Karpas-422 (cell line): ENCODE measurements at regions not wholly inside any gene's neighbourhood (a gene's known extent, or its start where the extent isn't known, plus 50 kb on each side); places are given as distances from the start of the nearest gene placed in this dataset.
"Not testable (repeated sequence)": the region's sequence is repeated elsewhere in the genome, so short reads cannot be mapped to it uniquely, and the experiment has no call there.

Source experiments
- DNase-seq: peaks from one replicate; pipeline ENCODE4 v3.0.0-alpha.2; 2015
- H2AFZ ChIP-seq: fragments of 200-600 bp; sonication (generic); 2 replicates; pipeline ENCODE4 v1.6.1; 2014; ENCODE audit warnings: antibody characterized with exemption, low read length, mixed read lengths
- H3K27ac ChIP-seq: fragments of 200-600 bp; sonication (generic); 2 replicates; pipeline ENCODE4 v1.5.1; 2014; ENCODE audit warnings: mild to moderate bottlenecking, low read length, moderate library complexity
- H3K27me3 ChIP-seq: fragments of 200-600 bp; sonication (generic); 2 replicates; pipeline ENCODE4 v1.6.1; 2014; ENCODE audit warnings: low read length, mixed read lengths
- H3K36me3 ChIP-seq: fragments of 200-600 bp; sonication (generic); 2 replicates; pipeline ENCODE4 v1.6.1; 2014; ENCODE audit warnings: low read length, mixed read lengths; ENCODE audit not compliant: insufficient read depth
- H3K4me1 ChIP-seq: fragments of 200-600 bp; sonication (generic); 2 replicates; pipeline ENCODE4 v1.6.1; 2014; ENCODE audit warnings: mild to moderate bottlenecking, low read length, mixed read lengths
- H3K4me2 ChIP-seq: fragments of 200-600 bp; sonication (generic); 2 replicates; pipeline ENCODE4 v1.6.1; 2014; ENCODE audit warnings: low read length, low read depth, mild to moderate bottlenecking; ENCODE audit not compliant: poor library complexity, severe bottlenecking
- H3K4me3 ChIP-seq: fragments of 200-600 bp; sonication (generic); 2 replicates; pipeline ENCODE4 v1.5.1; 2014; ENCODE audit warnings: mild to moderate bottlenecking, antibody characterized with exemption, low read length, mixed read lengths
- H3K79me2 ChIP-seq: fragments of 200-600 bp; sonication (generic); 2 replicates; pipeline ENCODE4 v1.6.1; 2014; ENCODE audit warnings: mild to moderate bottlenecking, low read length, mixed read lengths
- H3K9ac ChIP-seq: fragments of 200-600 bp; sonication (generic); 2 replicates; pipeline ENCODE4 v1.6.0; 2014; ENCODE audit warnings: low read length
- H3K9me2 ChIP-seq: fragments of 200-600 bp; sonication (generic), shearing (Covaris generic); replicated peaks from 2 replicates; pipeline ENCODE4 v1.6.0; 2014; ENCODE audit warnings: mild to moderate bottlenecking, low read length, moderate library complexity; ENCODE audit not compliant: insufficient read depth
- H3K9me3 ChIP-seq: fragments of 300-700, 200-600 bp; sonication (generic); 2 replicates; pipeline ENCODE4 v1.6.1; 2014; ENCODE audit warnings: low read length, mixed read lengths
- H4K20me1 ChIP-seq: fragments of 200-600 bp; sonication (generic); 2 replicates; pipeline ENCODE4 v1.6.1; 2014; ENCODE audit warnings: mild to moderate bottlenecking, antibody characterized with exemption, low read length, low read depth; ENCODE audit not compliant: insufficient read depth

DNA sequence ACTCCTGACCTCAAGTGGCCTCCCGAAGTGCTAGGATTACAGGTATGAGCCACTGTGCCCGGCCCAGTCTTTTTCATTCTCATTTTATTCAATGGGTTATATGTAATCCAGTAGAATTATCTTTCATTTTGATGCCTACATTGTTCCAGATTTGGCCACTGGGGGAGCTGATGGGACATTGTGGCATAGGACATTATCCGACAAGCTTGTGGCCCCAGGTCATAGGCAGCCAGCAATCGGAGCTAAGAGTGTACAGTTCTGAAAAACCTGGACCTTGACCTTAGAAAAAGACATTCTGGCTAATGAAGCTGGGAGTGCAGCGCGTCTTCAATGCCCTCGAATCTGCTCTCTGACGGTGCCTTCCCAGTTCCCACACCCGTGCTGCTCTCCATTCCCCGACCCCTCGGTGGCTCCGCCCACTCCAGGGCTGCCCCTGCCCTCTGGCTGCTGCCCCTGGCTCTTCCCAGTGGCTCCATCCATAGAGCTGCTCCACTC is 108.7 kb downstream of the TEX29 start:
- Histone ChIP-seq H3K27me3 (no peaks in the 10 kb centered on the region), H2AFZ (no peak overlapping the region), H3K4me3 (no peak overlapping the region), H3K9ac (no peak overlapping the region), H3K36me3 (no peaks in the 10 kb centered on the region), H3K9me3 (no peaks in the 10 kb centered on the region), H3K4me2 (no peak overlapping the region), H3K27ac (no peak overlapping the region), H3K4me1 (no peaks in the 10 kb centered on the region), H3K79me2 (no peaks in the 10 kb centered on the region), H4K20me1 (no peaks in the 10 kb centered on the region), H3K9me2 (no peaks in the 10 kb centered on the region)
- DNase-seq, result peak; percentile 76

DNA sequence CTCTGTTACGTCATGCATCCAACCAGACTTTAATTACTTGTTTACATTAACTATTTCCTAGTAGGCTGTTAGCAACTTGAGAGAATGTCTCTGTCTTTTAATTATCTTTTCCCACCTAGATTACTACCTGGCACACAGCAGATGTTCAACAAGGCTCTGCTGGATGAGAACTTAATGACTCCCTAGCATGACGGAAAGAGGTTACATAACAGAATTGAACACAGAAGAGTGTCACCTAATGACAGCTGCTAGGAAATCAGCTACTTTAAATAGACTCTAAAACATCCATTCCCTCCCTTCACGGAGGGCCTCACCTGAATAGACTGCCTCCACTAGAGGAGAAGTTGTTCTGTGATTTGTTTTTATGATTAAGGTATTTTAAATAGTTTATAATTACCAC is 110.8 kb downstream of the TEX29 start:
- H3K27me3 ChIP-seq, result no peaks in the 10 kb centered on the region
- H3K4me3 ChIP-seq, result no peak overlapping the region
- no peaks in the 10 kb centered on the region for H3K9me3 ChIP-seq
- DNase-seq, result no peak
- H2AFZ ChIP-seq, result no peak overlapping the region
- no peaks in the 10 kb centered on the region for H3K4me1 ChIP-seq
- H3K27ac ChIP-seq, result no peak overlapping the region
- H3K36me3 ChIP-seq, result no peaks in the 10 kb centered on the region
- H3K9me2 ChIP-seq, result no peaks in the 10 kb centered on the region
- no peak overlapping the region for H3K9ac ChIP-seq
- no peaks in the 10 kb centered on the region for H4K20me1 ChIP-seq
- no peaks in the 10 kb centered on the region for H3K79me2 ChIP-seq
- H3K4me2 ChIP-seq, result no peak overlapping the region

DNA sequence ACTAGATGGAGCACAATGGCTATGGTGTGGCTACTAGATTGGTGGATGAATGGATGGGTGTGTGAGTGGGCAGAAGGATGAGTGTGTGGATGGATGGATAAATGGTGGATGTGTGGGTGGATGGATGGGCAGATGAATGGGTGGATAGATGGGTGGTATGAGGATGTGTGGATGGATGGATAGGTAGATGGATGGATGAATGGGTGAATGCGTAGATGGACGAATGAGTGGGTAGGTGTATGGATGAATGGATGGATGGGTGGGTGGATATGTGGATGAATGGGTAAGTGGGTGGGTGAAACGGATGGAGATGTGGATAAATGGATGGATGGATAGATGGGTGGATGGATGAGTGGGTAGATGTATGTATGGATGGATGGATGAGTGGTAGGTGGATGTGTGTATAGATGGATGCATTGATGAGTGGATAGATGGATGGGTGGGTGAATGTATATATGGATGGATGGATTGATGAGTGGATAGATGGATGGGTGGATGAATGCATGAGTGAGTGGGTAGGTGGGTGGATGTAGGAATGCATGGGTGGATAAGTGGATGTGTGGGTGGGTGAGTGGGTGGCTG is 114.2 kb downstream of the TEX29 start:
- Histone ChIP-seq H3K9me3 (no peaks in the 10 kb centered on the region), H2AFZ (no peak overlapping the region), H3K9me2 (no peaks in the 10 kb centered on the region), H4K20me1 (no peaks in the 10 kb centered on the region), H3K9ac (no peak overlapping the region), H3K4me2 (no peak overlapping the region), H3K27me3 (no peaks in the 10 kb centered on the region), H3K4me1 (no peaks in the 10 kb centered on the region), H3K4me3 (no peak overlapping the region), H3K36me3 (no peaks in the 10 kb centered on the region), H3K79me2 (no peaks in the 10 kb centered on the region), H3K27ac (no peak overlapping the region)
- no peak for DNase-seq

DNA sequence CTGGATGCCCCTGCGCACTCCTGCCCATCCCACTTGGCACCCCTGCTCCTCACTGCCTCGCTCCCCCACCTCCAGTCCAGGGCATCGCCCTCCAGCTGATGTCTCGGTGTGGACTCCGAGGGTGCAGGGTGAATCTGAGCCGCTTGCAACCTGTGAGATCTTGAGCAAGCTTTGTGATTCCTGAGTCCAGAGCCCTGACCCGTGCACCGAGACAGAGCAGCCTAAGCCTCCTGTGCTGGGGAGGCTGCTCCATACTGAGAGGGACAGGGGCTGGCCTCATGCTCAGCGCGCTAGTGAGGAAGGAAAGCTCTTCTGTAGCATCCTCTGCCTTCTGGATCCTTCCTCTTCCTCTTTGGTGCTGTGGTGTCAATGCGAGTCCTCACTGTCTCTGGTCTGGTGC is 116.0 kb downstream of the TEX29 start:
- H3K27me3 ChIP-seq, result no peaks in the 10 kb centered on the region
- H3K9ac ChIP-seq, result no peak overlapping the region
- no peaks in the 10 kb centered on the region for H4K20me1 ChIP-seq
- H3K36me3 ChIP-seq, result no peaks in the 10 kb centered on the region
- H3K27ac ChIP-seq, result no peak overlapping the region
- no peak overlapping the region for H2AFZ ChIP-seq
- no peak overlapping the region for H3K4me3 ChIP-seq
- no peaks in the 10 kb centered on the region for H3K9me3 ChIP-seq
- H3K4me1 ChIP-seq, result no peaks in the 10 kb centered on the region
- H3K4me2 ChIP-seq, result no peak overlapping the region
- H3K79me2 ChIP-seq, result no peaks in the 10 kb centered on the region
- H3K9me2 ChIP-seq, result no peaks in the 10 kb centered on the region
- peak; percentile 25 for DNase-seq

DNA sequence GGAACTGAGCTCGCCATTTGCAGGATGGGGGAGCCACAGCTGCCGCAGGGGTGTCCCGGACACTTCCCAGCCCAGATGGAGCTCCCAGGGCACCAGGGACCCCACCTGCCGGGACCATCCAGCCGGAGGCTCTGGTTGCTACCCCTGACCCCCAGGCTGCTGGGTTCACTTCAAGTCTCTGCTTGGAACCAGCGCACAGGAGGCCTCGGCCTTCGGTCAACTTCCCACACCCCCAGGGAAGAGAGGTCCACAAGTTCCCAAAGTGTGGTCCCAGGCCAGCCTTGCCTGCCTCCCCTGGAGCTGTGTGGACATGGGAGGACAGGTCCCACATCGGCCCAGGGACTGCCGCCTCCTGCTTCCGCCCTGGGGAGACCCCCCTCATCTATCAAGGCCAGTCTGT is 117.0 kb downstream of the TEX29 start:
- no peaks in the 10 kb centered on the region for H3K4me1 ChIP-seq
- H3K27ac ChIP-seq, result no peak overlapping the region
- H3K4me3 ChIP-seq, result no peak overlapping the region
- H3K36me3 ChIP-seq, result no peaks in the 10 kb centered on the region
- no peaks in the 10 kb centered on the region for H3K9me2 ChIP-seq
- DNase-seq, result no peak
- H3K9me3 ChIP-seq, result no peaks in the 10 kb centered on the region
- no peak overlapping the region for H3K4me2 ChIP-seq
- H4K20me1 ChIP-seq, result no peaks in the 10 kb centered on the region
- H2AFZ ChIP-seq, result no peak overlapping the region
- no peaks in the 10 kb centered on the region for H3K27me3 ChIP-seq
- no peaks in the 10 kb centered on the region for H3K79me2 ChIP-seq
- no peak overlapping the region for H3K9ac ChIP-seq

DNA sequence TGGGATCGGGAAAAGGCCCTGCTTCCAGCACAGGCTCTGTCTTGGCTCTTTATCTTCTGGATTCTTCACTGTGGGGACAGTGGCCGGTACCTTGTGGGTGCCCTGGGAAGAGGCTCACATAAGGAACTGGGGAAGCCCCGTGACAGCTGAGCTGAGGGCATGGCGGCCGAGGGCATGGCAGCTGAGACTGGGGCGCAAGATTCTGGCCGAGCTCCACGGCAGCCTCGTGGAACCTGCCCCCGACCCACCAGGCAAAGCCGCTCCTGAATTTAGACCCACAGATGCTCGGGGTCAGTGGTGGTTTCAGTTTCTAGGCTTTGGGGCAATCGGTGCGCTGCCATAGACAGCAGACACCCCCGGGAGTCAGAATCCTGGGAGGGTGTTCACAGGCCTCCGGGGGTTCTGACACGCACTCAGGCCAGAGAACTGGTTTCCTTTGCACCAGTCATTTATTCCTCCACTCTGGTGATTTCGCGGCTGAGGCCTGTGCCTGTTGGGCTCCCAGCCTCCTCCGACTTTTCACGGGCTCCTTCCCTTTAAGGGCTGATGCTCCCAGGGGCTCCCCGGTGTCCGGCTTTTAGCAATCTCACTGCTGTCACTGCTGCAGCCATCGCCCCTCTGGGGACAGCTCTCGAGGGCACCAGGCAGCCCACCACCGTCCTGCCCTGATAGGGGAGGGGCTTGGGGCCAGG is 117.6 kb downstream of the TEX29 start:
- Histone ChIP-seq H3K4me1 (no peaks in the 10 kb centered on the region), H2AFZ (no peak overlapping the region), H4K20me1 (no peaks in the 10 kb centered on the region), H3K27ac (no peak overlapping the region), H3K36me3 (no peaks in the 10 kb centered on the region), H3K9me3 (no peaks in the 10 kb centered on the region), H3K4me2 (no peak overlapping the region), H3K9ac (no peak overlapping the region), H3K9me2 (no peaks in the 10 kb centered on the region), H3K4me3 (no peak overlapping the region), H3K27me3 (no peaks in the 10 kb centered on the region), H3K79me2 (no peaks in the 10 kb centered on the region)
- DNase-seq, result no peak

DNA sequence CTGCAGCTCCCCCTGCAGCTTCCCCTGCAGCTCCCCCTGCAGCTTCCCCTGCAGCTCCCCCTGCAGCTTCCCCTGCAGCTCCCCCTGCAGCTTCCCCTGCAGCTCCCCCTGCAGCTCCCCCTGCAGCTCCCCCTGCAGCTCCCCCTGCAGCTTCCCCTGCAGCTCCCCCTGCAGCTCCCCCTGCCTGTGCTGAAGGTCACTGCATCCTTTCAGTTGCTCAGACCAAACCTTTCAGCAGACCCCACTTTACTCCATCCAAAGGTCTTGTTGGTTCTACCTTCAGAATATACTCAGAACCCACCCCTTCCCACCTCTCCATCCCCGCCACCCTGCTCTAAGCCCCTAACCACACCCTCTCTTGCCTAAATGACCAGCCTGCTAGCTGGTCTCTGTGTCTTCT is 120.0 kb downstream of the TEX29 start:
- not testable (repeated sequence) for H3K36me3 ChIP-seq, H3K4me3 ChIP-seq, H3K79me2 ChIP-seq, H3K27me3 ChIP-seq, H2AFZ ChIP-seq, H3K27ac ChIP-seq, H3K9ac ChIP-seq, H4K20me1 ChIP-seq, H3K4me2 ChIP-seq, H3K9me3 ChIP-seq, H3K4me1 ChIP-seq, H3K9me2 ChIP-seq
- peak; percentile 75 for DNase-seq

DNA sequence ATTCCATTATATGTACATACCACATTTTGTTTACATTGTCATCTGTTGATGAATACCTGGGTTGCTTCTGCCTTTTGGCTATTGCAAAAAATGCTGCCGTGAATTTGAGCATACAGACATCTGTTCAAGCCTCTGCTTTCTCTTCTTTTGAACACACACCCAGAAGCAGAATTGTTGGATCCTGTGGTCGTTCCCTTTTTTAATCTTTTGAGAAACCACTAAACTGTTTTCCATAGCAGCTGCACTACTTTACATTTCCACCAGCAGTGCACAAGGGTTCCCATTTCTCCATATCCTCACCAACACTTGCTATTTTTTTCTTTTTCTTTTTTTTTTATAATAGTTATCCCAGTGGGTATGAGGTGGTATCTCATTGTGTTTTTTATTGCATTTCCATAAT is 123.5 kb downstream of the TEX29 start:
- H3K4me3 ChIP-seq, result no peak overlapping the region
- H3K9ac ChIP-seq, result no peak overlapping the region
- no peaks in the 10 kb centered on the region for H3K27me3 ChIP-seq
- H4K20me1 ChIP-seq, result no peaks in the 10 kb centered on the region
- no peaks in the 10 kb centered on the region for H3K9me3 ChIP-seq
- no peaks in the 10 kb centered on the region for H3K4me1 ChIP-seq
- H2AFZ ChIP-seq, result no peak overlapping the region
- no peaks in the 10 kb centered on the region for H3K9me2 ChIP-seq
- H3K4me2 ChIP-seq, result no peak overlapping the region
- H3K36me3 ChIP-seq, result no peaks in the 10 kb centered on the region
- H3K27ac ChIP-seq, result no peak overlapping the region
- no peaks in the 10 kb centered on the region for H3K79me2 ChIP-seq
- DNase-seq, result no peak
